GM19452 (cell line): ENCODE measurements at regions not wholly inside any gene's neighbourhood (a gene's known extent, or its start where the extent isn't known, plus 50 kb on each side); places are given as distances from the start of the nearest gene placed in this dataset.
"Not testable (repeated sequence)": the region's sequence is repeated elsewhere in the genome, so short reads cannot be mapped to it uniquely, and the experiment has no call there.

Source experiments
- ATAC-seq: cut with Tn5 transposase; IDR thresholded peaks from one replicate; pipeline ENCODE4 v1.9.1; 2021; ENCODE audit not compliant: unreplicated experiment

GRCh38 chr3:15851735-15852134 is 54.0 kb upstream of the ANKRD28 start:
- no peak for ATAC-seq

- peak; percentile 70 for ATAC-seq
These were observed 61.0 kb upstream of the ANKRD28 start for GRCh38 chr3:15858547-15859506.

- ATAC-seq: peak; percentile 81
These were observed 61.8 kb upstream of the ANKRD28 start for GRCh38 chr3:15859507-15860013.

- ATAC-seq: peak; percentile 48
These were observed 62.5 kb upstream of the ANKRD28 start for GRCh38 chr3:15860014-15860934.

GRCh38 chr3:15861163-15861562 is 63.4 kb upstream of the ANKRD28 start:
- ATAC-seq: no peak

GRCh38 chr3:15872807-15873206 is 75.0 kb upstream of the ANKRD28 start:
- no peak for ATAC-seq

- ATAC-seq: no peak
These were observed 75.6 kb upstream of the ANKRD28 start for GRCh38 chr3:15873415-15873814.

- no peak for ATAC-seq
These were observed 77.4 kb upstream of the ANKRD28 start for GRCh38 chr3:15875016-15875689.

GRCh38 chr3:15876669-15877068 is 78.9 kb upstream of the ANKRD28 start:
- no peak for ATAC-seq

- ATAC-seq: no peak
These were observed 80.0 kb upstream of the ANKRD28 start for GRCh38 chr3:15877813-15878212.

- ATAC-seq: not testable (repeated sequence)
These were observed 82.0 kb upstream of the ANKRD28 start for GRCh38 chr3:15879787-15880186.

GRCh38 chr3:15882577-15882976 is 84.8 kb upstream of the ANKRD28 start:
- no peak for ATAC-seq

GRCh38 chr3:15884132-15884531 is 86.4 kb upstream of the ANKRD28 start:
- ATAC-seq: no peak

GRCh38 chr3:15886521-15886920 is 88.7 kb upstream of the ANKRD28 start:
- no peak for ATAC-seq

GRCh38 chr3:15887261-15887660 is 89.5 kb upstream of the ANKRD28 start:
- no peak for ATAC-seq

GRCh38 chr3:15889936-15890335 is 92.2 kb upstream of the ANKRD28 start:
- ATAC-seq: no peak

- no peak for ATAC-seq
These were observed 94.8 kb upstream of the ANKRD28 start for GRCh38 chr3:15892311-15893227.

- ATAC-seq: no peak
These were observed 96.6 kb upstream of the ANKRD28 start for GRCh38 chr3:15894382-15894781.

GRCh38 chr3:15896500-15896899 is 98.7 kb upstream of the ANKRD28 start:
- ATAC-seq: no peak

- ATAC-seq: no peak
These were observed 101.6 kb upstream of the ANKRD28 start for GRCh38 chr3:15899388-15899787.
